ENCODE measurements at regions not wholly inside any gene's neighbourhood (a gene's known extent, or its start where the extent isn't known, plus 50 kb on each side); places are given as distances from the start of the nearest gene placed in this dataset.
"Not testable (repeated sequence)": the region's sequence is repeated elsewhere in the genome, so short reads cannot be mapped to it uniquely, and the experiment has no call there.

GRCh38 chr20:5465604-5465927 is 145.2 kb downstream of the GPCPD1 start:
- Mint-ChIP-seq H3K27me3 (ENCODE audit: unreplicated experiment) (peaks cover 65% of the 10 kb centered on the region), H3K4me1 (ENCODE audit: low read depth, unreplicated experiment) (no peaks in the 10 kb centered on the region), H3K9me3 (ENCODE audit: low read depth, unreplicated experiment) (peaks cover 1% of the 10 kb centered on the region), H3K4me3 (ENCODE audit: low read depth, unreplicated experiment) (no peak overlapping the region), H3K27ac (ENCODE audit: unreplicated experiment) (no peak overlapping the region), H3K36me3 (ENCODE audit: insufficient read depth, unreplicated experiment) (no peaks in the 10 kb centered on the region)
- CTCF ChIA-PET = no interaction called here
- intact Hi-C loops (cut with micrococcal nuclease; ENCODE audit: unreplicated experiment) = no loop called here
- BruUV-seq (replicated peaks) = no TSS peak
- no peak for DNase-seq
- TF ChIP-seq, protein P1, sequence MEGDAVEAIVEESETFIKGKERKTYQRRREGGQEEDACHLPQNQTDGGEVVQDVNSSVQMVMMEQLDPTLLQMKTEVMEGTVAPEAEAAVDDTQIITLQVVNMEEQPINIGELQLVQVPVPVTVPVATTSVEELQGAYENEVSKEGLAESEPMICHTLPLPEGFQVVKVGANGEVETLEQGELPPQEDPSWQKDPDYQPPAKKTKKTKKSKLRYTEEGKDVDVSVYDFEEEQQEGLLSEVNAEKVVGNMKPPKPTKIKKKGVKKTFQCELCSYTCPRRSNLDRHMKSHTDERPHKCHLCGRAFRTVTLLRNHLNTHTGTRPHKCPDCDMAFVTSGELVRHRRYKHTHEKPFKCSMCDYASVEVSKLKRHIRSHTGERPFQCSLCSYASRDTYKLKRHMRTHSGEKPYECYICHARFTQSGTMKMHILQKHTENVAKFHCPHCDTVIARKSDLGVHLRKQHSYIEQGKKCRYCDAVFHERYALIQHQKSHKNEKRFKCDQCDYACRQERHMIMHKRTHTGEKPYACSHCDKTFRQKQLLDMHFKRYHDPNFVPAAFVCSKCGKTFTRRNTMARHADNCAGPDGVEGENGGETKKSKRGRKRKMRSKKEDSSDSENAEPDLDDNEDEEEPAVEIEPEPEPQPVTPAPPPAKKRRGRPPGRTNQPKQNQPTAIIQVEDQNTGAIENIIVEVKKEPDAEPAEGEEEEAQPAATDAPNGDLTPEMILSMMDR (IDR thresholded peaks at IDR 0.05; ENCODE audit: unreplicated experiment) = no peak

- CTCF ChIA-PET = interaction anchor here (0.6 kb wide), 1 partner anchor 17 kb away, joined by 4 read pairs; no protein-coding TSS in a partner anchor
- Mint-ChIP-seq H3K4me3 (ENCODE audit: low read depth, unreplicated experiment) (no peak overlapping the region), H3K27ac (ENCODE audit: unreplicated experiment) (no peak overlapping the region), H3K4me1 (ENCODE audit: low read depth, unreplicated experiment) (no peaks in the 10 kb centered on the region), H3K36me3 (ENCODE audit: insufficient read depth, unreplicated experiment) (no peaks in the 10 kb centered on the region), H3K27me3 (ENCODE audit: unreplicated experiment) (peaks cover 70% of the 10 kb centered on the region), H3K9me3 (ENCODE audit: low read depth, unreplicated experiment) (peaks cover 5% of the 10 kb centered on the region)
- TF ChIP-seq, protein P1 (IDR thresholded peaks at IDR 0.05; ENCODE audit: unreplicated experiment) = no peak
- DNase-seq = no peak
- BruUV-seq (replicated peaks) = no TSS peak
- intact Hi-C loops (cut with micrococcal nuclease; ENCODE audit: unreplicated experiment) = no loop called here
Measured at GRCh38 chr20:5464901-5465603, 145.8 kb downstream of the GPCPD1 start.

DNA sequence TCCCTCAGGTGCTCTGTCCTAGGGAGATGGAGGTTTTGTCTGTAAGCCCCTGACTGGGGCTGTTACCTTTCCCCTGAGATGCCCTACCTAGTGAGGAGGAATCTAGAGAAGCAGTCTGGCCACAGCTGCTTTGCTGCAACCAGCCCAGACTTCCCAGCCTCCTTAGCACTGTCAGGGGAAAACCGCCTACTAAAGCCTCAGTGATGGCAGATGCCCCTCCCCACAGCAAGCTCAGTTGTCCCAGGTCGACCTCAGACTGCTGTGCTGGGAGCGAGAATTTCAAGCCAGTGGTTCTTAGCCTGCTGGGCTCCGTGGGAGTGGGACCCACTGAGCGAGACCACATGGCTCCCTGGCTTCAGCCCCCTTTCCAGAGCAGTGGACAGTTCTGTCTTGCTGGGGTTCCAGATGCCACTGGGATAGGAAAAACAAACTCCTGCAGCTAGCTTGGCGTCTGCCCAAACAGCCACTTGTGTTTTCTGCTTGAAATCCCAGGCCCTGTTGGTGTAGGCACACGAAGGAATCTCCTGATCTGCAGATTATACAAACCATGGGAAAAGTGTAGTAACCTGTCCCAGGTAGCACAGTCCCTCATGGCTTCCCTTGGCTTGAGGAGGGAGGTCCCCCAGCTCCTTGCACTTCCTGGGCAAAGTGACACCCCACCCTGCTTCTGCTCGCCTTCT is 146.4 kb upstream of the PROKR2 start:
- intact Hi-C loops (cut with micrococcal nuclease; ENCODE audit: unreplicated experiment) = no loop called here
- H3K27me3 Mint-ChIP-seq (ENCODE audit: unreplicated experiment) = peaks cover 80% of the 10 kb centered on the region
- H3K4me1 Mint-ChIP-seq (ENCODE audit: low read depth, unreplicated experiment) = no peaks in the 10 kb centered on the region
- H3K4me3 Mint-ChIP-seq (ENCODE audit: low read depth, unreplicated experiment) = no peak overlapping the region
- H3K9me3 Mint-ChIP-seq (ENCODE audit: low read depth, unreplicated experiment) = peaks cover 7% of the 10 kb centered on the region
- no peak for DNase-seq
- CTCF ChIA-PET = no interaction called here
- no peak overlapping the region for H3K27ac Mint-ChIP-seq (ENCODE audit: unreplicated experiment)
- TF ChIP-seq, protein P1 (IDR thresholded peaks at IDR 0.05; ENCODE audit: unreplicated experiment) = no peak
- no peaks in the 10 kb centered on the region for H3K36me3 Mint-ChIP-seq (ENCODE audit: insufficient read depth, unreplicated experiment)
- BruUV-seq (replicated peaks) = no TSS peak

- H3K36me3 Mint-ChIP-seq (ENCODE audit: insufficient read depth, unreplicated experiment); BruUV-seq (replicated peaks); H3K4me1 Mint-ChIP-seq (ENCODE audit: low read depth, unreplicated experiment); H3K4me3 Mint-ChIP-seq (ENCODE audit: low read depth, unreplicated experiment); intact Hi-C loops (cut with micrococcal nuclease; ENCODE audit: unreplicated experiment); H3K27ac Mint-ChIP-seq (ENCODE audit: unreplicated experiment); CTCF ChIA-PET; DNase-seq; H3K9me3 Mint-ChIP-seq (ENCODE audit: low read depth, unreplicated experiment): not testable (repeated sequence)
- peaks cover 14% of the 10 kb centered on the region for H3K27me3 Mint-ChIP-seq (ENCODE audit: unreplicated experiment)
Measured at GRCh38 chr20:5453745-5454144, 137.0 kb upstream of the PROKR2 start.

DNA sequence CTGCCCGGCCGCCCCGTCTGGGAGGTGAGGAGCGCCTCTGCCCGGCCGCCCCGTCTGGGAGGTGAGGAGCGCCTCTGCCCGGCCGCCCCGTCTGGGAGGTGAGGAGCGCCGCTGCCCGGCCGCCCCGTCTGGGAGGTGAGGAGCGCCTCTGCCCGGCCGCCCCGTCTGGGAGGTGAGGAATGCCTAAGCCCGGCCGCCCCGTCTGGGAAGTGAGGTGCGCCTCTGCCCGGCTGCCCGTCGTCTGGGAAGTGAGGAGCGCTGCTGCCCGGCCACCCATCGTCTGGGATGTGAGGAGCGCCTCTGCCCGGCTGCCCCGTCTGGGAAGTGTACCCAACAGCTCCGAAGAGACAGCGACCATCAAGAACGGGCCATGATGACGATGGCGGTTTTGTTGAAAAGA is 136.6 kb upstream of the PROKR2 start:
- CTCF ChIA-PET; H3K4me1 Mint-ChIP-seq (ENCODE audit: low read depth, unreplicated experiment); intact Hi-C loops (cut with micrococcal nuclease; ENCODE audit: unreplicated experiment); H3K4me3 Mint-ChIP-seq (ENCODE audit: low read depth, unreplicated experiment); BruUV-seq (replicated peaks); H3K9me3 Mint-ChIP-seq (ENCODE audit: low read depth, unreplicated experiment); H3K36me3 Mint-ChIP-seq (ENCODE audit: insufficient read depth, unreplicated experiment); DNase-seq; H3K27ac Mint-ChIP-seq (ENCODE audit: unreplicated experiment): not testable (repeated sequence)
- peaks cover 12% of the 10 kb centered on the region for H3K27me3 Mint-ChIP-seq (ENCODE audit: unreplicated experiment)

- H3K27ac Mint-ChIP-seq (ENCODE audit: unreplicated experiment); intact Hi-C loops (cut with micrococcal nuclease; ENCODE audit: unreplicated experiment); H3K9me3 Mint-ChIP-seq (ENCODE audit: low read depth, unreplicated experiment); H3K4me3 Mint-ChIP-seq (ENCODE audit: low read depth, unreplicated experiment); BruUV-seq (replicated peaks); CTCF ChIA-PET; DNase-seq; H3K36me3 Mint-ChIP-seq (ENCODE audit: insufficient read depth, unreplicated experiment); H3K4me1 Mint-ChIP-seq (ENCODE audit: low read depth, unreplicated experiment): not testable (repeated sequence)
- H3K27me3 Mint-ChIP-seq (ENCODE audit: unreplicated experiment) = peaks cover 12% of the 10 kb centered on the region
Measured at GRCh38 chr20:5452691-5453090, 135.9 kb upstream of the PROKR2 start.

DNA sequence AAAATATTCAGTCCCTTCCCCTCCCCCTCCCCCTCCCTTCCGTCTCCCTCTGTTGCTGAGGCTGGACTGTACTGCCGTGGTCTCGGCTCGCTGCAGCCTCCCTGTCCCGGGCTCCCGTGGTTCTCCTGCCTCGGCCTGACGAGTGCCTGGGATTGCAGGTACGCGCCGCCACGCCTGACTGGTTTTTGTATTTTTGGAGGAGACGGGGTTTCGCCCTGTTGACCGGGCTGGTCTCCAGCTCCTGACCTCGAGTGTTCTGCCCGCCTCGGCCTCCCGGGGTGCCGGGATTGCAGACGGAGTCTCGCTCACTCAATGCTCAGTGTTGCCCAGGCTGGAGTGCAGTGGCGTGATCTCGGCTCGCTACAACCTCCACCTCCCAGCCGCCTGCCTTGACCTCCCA is 135.5 kb upstream of the PROKR2 start:
- intact Hi-C loops (cut with micrococcal nuclease; ENCODE audit: unreplicated experiment); CTCF ChIA-PET: not testable (repeated sequence)

More for the DNA sequence above, 135.5 kb upstream of the PROKR2 start:
- H3K27me3 Mint-ChIP-seq (ENCODE audit: unreplicated experiment) = peaks cover 13% of the 10 kb centered on the region
- not testable (repeated sequence) for H3K9me3 Mint-ChIP-seq (ENCODE audit: low read depth, unreplicated experiment); DNase-seq; H3K27ac Mint-ChIP-seq (ENCODE audit: unreplicated experiment); H3K4me3 Mint-ChIP-seq (ENCODE audit: low read depth, unreplicated experiment); H3K4me1 Mint-ChIP-seq (ENCODE audit: low read depth, unreplicated experiment); H3K36me3 Mint-ChIP-seq (ENCODE audit: insufficient read depth, unreplicated experiment); BruUV-seq (replicated peaks)
